Pons (tissue), 1 donor: ENCODE measurements at regions not wholly inside any gene's neighbourhood (a gene's known extent, or its start where the extent isn't known, plus 50 kb on each side); places are given as distances from the start of the nearest gene placed in this dataset.
A peak's percentile ranks its signal among the peaks of the same experiment; 100 is the strongest.

Experiments
- DNase-seq: peaks from one replicate; pipeline ENCODE4 v3.0.0-alpha.2; 2016; ENCODE audit warnings: low spot score

DNA sequence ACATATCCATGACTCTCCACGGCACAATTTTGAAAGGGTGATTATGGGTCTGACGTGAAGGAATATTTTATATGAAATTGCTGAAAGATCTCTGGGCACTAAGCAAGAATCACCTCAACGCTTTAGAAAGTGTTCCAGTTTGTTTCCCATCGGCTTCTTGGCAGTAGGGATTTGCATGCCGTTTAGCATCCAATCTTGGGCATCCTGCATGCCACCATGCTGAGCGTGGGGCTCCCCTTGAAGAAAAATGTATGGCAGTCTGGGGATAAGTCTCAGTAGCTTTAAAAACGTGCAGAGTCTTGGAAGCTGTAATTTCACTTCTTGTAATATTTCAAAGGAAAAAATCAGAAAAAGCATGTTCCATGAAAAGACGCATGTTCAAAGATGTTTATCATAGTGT is 151.7 kb downstream of the DMRT2 start:
- no peak for DNase-seq

DNA sequence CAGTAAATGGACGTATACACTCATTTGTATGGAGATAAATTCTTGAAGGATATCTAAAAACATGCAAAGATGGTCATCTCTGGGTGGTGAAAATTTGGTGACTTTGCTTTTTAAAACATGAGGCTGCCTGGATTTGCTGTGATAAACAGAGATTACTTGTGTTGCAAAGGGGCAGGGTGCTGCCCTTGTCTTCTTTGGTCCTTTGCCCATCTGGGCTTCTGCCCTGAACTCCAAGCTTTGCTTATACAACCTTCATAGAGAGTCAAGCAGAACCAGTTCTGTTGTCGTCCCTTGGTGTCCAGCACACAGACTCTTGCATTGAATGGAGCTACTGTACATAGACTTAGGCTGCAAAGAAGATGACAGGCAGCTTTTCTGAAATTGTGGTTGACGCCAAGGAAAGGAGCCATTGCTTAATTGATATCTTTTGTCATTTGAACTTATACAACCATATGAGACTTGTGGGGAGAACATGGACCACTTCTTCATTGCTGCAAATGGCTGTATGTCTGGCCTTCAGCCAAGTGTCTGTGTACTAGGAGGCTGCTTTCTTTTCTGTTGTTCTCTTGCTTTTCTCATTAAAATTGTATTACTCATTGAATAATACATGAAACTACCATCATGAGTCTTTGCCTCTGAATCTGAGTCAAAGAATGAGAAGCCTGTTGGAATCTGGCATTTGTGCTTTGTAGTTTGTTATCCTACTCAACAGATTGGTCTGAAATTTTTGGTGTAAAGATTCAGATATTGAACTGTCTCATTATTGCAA is 152.5 kb downstream of the DMRT2 start:
- DNase-seq = peak; percentile 22

DNA sequence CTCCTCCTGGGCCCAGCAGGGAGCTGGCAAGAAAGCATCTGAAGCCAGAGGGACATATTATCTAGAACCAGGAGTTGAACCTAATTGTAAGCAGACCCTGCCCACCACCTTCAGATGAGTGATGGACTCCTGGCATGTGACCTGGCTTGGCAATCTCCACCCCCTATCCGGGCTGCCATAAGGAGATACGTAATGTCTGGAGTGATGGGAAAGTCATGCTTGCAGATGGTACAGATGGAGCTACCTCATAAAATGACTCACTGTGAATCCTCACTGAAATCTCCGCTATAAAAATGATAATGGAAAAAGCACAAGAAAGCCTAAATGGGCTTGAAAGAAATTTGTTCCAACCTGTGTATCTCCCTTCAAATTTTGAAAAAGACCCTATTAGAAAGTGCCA is 157.5 kb downstream of the DMRT2 start:
- DNase-seq = no peak

DNA sequence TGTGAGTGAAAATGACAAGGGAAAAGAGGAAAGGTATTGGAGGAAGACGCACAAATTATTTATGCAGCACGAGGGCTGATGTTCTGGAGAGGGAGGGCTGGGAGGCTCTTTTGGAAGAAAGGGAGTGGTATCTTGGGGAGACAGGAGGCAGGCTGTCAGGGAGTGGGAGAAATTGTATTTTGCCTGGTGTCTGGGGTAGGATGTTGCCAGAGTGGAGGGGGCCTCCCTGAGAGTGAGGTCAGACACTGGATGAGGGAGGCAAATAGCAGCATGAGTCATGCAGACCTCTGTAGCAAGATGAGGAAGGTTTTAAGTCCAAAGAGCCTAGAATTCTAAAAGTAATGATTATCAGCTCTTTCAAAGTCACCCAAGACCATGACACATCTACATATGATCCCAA is 158.0 kb downstream of the DMRT2 start:
- no peak for DNase-seq

DNA sequence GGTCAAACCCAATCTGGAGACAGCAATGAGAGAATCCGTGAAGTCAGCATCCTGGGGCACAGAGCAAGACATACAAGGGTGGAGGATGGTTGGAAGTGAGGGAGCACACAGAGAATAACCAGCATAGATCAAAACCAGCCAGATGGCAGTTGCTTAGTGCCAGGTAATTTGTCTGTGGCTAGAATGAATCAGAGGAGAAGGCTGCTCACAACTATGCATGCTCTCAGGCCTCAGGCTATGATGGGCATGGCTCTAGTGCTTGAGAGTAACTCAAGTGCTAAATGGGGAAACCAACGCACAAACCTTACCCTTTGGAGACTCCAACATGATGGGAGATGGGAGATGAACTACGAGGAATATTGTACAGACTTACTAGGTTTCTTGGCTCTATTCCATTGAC is 160.8 kb downstream of the DMRT2 start:
- DNase-seq = no peak

DNA sequence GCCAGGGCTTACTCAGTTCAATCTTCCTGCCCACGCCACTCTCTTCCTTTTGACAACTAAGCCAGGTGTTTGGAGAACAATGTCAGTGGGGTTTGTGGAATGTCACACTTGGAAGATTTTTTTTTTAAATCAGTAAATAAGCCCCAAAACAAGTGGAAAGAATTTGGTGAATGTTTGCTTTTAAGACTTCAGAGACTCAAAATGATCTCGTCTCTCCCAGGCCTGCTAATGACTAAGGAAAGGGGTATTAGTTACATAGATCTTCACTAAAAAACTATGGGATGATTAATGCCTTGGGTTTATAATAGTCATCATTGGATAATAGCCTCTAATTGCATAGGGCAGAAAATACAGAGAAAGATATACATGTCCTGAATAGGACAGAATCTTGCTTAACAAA is 166.4 kb downstream of the DMRT2 start:
- no peak for DNase-seq

DNA sequence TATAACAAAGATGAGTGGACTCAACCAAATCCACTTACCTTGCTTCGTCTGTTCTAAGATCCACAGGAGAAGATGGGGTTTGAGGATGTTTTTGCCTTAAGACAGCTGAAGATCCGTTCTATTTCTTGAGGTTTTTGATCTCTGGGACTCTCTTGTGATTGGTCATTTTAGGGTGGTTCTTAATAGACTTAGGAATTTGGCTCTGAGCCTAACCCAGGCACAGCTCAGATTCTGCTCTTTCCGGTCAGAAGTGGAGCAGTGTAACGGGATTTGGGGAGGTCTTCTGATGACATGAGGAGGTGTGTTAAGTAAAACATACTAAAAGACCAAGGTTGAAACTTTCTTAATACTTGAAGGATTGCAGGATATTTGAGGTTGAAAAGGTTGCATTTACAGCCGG is 166.9 kb downstream of the DMRT2 start:
- DNase-seq = no peak

DNA sequence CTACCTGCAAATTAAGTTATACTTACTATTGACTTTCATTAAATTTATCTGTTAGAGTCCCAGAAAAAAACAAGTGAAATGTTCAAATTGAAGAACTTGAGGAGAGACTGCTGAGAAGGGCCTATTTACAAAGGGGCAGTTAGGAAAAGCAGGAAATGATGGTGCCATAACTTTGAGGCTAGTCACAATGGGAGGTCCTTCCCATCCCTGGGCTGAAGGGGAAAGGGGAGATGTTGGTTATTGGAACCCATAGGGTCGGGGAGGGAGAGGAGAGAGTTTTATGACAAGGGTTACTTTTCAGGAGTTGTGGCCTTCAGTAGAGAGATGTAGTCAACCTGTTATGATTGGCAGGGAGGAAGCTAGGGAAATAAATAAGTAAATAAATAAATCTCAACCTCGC is 169.1 kb downstream of the DMRT2 start:
- DNase-seq = no peak

DNA sequence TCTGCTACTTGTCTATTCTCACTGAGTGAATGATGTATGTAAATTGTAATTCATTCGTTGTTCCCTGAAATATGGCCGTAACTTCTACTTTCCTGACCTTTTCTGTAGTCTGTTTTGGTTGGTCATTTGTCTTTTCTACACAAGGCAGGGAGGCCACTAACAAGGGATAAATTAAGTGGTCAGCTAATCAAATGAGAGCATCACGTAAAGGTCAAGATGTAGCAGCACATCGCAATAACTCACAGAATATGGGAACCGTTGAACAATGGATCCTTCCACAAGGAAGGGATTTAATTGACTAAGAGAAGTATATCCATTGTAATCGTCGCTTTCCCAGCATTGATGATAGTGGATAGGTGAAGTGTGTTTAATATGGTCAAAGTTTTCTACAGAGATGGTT is 171.1 kb downstream of the DMRT2 start:
- no peak for DNase-seq

DNA sequence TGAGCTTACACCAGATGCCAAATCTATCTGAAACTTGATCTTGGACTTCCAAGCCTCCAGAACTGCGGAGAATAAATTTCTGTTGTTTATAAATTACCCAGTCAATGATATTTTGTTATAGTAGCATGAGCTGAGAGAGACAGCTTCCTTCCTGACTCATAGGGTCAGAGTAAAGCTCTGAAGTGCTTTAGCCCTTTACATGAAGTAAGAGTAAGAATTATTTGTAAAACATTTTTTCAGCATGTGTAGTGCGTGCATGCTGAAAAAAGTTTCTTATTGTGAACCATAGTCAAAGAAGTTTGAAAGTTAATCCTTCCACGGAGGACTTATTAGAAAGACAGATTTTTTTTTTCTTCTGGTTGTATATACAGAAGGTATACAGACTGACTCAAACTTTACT is 172.4 kb downstream of the DMRT2 start:
- no peak for DNase-seq

DNA sequence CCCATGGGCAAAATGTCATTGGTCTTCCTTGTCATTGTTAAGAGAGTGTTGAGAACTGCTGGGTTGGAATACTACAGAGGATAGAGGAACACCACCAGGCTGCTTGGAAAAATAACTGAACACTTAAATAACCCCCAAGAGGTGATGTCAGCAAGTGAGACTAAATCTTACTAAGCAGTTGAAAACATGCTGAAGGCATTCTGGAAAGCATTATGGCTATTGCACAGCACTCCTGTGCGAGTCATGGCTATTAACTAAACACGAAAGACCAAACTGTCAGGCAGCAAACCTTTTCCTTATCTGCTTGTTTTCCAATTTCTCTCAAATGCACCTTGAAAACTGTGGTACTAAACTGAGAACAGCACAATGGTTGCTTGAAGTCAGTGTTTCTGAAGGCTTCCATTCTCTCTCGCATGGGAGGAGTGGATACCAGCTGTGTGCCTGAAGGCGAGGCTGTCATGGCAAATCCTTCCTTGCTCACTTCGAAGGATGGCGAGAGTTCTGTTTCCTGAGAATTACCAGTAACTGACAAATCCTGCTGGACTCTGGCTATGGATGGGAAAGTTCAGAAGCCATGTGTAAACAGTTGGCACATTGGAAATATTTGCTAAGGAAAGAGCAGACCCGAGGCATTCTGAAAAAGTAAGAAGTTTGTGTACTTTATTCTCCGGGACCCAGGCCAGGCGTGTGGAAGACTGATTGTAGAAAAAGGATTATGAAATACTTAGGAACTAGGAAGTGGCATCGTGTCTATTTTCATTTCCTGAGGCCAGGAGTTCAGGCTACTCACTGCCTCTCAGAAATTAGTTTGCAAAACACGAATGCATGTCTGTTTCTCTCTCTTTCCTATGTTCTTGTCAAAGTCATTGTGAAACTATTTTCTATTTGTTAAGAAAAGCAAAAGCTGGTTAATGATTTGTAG is 182.1 kb downstream of the DMRT2 start:
- DNase-seq = peak; percentile 6

DNA sequence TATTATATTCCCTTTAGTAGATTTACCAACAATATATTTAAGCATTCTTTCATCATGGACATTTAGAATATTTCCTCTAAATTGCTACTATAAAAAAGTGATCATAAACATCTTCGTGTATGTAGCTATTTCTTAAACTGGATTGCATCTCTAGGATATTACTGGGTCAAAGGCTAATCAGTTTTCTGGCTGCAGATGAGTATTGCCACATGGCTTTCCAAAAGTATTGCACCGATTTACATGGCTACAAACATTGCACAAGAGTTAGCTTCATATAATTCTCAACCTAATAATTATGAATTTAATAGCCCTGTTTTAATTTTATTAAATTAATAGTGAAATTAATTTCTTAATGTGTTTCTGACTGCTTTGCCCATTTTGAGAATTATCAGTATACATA is 183.4 kb downstream of the DMRT2 start:
- DNase-seq = no peak

DNA sequence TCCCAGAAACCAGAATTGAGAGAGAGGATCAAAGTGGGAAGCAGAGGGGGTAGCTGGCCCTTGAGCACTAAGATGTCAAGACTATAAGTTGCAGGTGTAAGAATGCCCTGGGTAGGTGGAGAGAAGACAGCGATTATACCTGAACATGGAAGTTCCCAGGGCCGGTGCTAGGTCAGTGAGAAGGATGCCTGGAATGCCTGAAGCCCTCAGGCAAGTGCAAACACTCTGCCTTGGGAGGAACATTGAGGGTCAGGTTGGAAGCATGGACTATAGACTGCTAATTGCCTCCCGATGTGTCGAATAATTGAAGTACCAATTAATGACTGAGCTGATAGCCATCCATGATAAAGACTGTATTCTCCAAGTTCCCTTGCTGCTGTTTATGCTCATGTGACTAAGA is 185.5 kb downstream of the DMRT2 start:
- DNase-seq = no peak

DNA sequence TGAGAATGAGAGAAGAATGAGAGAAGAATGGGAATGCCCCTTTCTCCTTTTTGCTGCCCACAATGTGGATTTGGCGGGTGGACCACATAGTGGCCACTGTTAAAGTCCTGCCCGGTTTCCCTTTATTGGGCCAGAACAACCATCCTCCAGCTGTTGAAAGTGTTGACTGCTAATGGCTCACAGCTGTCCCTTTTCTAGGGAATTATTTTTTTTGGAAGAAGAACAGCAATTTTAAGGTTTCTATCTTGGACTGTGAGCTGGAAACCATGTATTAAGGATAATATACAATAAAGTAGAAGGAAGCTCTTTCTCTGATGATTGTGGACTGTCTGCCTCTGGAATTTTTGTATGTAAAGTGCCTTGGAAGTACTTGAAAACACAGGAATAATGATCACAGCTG is 185.9 kb downstream of the DMRT2 start:
- no peak for DNase-seq

DNA sequence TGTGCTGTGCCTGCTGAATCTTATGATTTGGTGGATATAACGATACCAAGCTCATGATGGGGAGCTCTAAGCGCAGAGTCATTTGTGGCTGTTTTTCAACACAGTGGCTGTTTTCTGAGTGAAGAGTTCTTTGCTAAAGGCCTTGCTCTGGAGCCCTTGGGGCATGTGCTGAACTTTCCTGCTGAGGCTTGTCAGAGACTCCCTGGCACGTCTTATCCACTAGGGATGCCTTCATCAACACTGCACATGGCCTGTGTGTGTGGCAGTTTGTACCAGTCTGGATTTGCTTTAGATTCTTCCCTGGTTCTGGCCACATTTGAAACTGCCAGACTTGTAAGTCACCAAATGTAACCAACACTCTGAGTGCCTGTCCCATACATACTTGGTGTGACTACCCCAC is 188.2 kb downstream of the DMRT2 start:
- DNase-seq = no peak

DNA sequence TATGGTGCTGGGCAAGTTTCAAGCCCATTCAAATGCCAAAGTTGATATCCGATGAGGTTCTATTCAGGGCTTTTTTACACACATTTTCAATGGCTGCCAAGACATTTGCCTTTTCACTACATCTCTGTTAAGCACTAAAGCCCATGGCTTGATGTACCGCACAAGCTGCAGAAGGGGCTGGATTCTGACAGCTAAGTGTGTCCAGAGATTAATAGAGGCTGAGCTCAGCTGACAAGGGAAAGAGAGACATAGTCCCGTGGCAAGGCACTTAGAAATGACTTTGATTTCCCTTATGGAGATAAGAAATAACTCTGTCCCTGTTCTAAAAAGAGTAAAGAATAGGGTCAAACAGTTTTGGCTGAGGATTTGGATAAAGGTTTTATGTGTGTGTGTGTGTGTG is 198.6 kb downstream of the DMRT2 start:
- DNase-seq = no peak

DNA sequence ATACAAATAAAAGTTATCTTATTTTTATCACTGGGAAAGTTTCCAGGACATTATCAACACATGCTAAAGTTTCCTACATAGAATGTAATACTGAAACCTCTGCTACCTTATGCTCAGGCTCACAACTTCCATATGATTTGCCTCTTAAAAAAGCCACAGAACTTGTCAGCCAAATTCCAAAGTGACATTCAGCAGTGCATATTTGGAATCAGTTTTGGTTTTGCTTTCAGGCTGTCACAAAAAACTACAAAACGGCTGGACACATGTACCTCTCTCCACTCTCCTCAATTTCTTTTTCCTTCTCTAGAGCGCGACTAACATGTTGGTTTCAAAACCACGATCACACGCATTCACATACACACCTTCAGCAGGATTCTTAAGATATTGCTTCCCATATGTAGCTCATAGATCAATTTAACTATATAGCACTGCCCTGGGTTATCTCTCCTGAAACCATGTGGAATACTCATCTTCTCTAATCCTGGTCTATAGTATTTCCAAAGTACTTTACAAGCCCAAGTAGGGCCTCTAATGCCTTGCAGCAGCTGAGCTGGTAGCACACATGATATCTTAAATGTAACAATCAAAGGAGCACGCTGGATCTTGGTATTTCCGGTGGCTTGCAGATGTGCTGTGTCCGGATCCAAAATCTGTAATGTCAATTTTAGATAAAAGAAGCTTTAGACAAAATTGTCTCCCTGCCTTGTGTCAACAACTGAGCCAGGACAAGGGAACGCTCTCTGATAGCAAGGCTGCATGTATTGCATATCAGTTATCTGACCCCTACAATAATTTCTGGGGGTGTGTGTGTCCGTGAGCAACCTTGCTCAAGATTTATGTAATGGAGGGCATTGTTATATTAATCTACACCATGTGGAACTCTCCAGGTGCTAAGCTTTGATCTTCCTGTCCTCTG is 203.2 kb downstream of the DMRT2 start:
- no peak for DNase-seq

DNA sequence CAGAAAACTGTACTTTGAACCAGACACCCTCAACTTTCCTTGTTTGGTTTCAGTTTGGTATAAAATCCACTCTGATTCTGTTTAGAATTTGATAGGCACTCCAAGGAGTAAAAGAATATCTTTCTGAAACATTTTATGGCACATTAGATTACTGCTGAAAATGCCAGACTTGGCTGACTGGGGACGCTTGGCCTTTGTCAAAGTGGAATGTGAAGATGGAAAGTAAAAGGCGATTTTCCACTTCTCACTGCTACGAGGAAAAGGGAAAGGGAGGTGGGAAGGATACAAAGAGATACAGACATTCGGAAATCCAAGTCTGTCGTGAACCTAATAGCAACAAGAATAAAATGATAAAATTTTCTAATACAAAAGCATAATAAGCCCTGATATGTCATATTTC is 203.9 kb downstream of the DMRT2 start:
- no peak for DNase-seq

DNA sequence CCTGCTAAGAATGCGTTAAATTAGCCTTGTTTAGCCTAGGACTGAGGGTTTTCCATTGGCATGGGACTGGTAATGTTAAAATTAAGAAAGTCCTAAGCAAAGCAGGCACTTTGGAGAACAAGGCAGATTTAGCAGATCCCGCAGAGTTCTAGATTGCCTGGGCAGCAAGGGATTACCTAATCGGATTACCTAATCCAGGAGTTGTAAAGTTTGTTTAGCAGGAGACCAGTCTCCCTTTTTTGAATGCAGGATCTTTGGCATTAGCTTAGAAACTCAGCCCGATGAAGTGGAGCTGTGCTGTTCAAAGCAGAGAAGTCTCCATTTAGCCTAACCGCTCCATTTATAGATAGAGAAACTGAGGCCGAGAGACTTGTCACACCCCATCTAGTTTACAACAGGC is 206.0 kb downstream of the DMRT2 start:
- DNase-seq = no peak

DNA sequence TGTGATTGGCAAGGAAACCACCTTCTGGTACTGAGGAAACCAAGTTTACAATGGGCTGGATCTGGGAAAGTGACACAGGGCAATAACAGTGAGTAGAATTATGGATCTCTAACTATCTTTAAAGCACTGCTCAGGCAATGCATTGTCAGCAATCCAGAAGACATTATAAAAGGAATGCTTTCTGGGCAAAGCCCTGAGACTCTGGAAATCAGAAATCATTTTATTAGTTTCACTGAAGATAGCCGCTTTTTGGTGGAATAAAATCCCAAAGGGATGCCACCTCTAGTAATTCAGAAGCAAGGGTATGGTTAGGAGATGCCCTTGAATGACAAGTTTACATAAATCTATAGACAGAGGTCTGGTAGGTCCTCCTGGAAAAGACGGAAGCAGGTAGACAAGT is 211.1 kb downstream of the DMRT2 start:
- no peak for DNase-seq

DNA sequence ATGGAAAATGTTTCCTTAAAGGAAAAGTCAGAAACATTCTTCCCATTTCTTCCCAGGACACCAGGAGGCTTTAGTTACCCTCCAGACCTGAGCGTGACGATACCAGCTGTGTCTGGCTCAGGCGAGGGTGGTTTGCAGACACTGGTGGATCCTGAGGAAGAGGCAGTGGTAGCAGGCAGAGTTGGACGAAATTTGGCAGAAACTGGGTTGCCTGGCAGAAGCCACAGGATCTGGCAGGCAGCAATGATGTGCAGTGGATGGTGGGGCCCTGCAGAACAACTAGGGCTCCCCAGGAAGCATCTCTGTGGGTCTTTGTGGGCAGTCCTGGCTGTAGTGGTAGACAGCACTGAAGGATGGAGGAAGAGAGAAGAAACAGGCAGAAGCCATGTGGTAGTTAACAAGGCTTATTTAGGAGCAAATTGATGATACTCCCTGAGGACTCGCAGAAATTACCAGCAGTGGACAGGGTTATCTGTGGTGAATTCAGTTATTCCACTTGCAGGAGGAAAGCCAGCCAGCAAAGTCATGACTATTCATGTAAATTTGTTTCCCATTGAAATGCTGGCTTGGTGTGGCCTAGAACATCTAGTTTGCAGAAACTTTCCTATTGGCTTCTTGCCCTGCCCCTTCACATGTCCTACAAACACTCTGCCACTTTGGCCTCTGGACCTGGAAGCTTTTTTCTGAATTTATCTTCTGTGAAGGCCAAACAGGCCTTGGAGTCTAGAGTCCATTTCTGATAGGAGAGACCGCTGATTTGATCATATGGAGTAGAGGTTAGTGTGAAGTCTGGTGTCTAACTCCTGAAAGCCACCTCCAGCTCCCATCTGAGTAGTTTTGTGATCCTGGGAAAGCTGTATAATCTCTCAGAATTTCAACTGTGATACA is 212.0 kb downstream of the DMRT2 start:
- DNase-seq = no peak
